Neutrophil (primary cell): ENCODE measurements at regions not wholly inside any gene's neighbourhood (a gene's known extent, or its start where the extent isn't known, plus 50 kb on each side); places are given as distances from the start of the nearest gene placed in this dataset.
"Not testable (repeated sequence)": the region's sequence is repeated elsewhere in the genome, so short reads cannot be mapped to it uniquely, and the experiment has no call there.

Experiments
- H3K27ac ChIP-seq: fragments of 200-600 bp; sonication (generic); 2 replicates; pipeline ENCODE4 v1.5.1; 2016; ENCODE audit warnings: mild to moderate bottlenecking, moderate library complexity
- H3K27me3 ChIP-seq: fragments of 200-600 bp; sonication (generic); 2 replicates; pipeline ENCODE4 v1.6.0; 2016; ENCODE audit warnings: mild to moderate bottlenecking
- H3K36me3 ChIP-seq: fragments of 200-600 bp; sonication (generic); 2 replicates; pipeline ENCODE4 v1.5.1; 2017
- H3K4me1 ChIP-seq, 2 experiments: fragments of 200-600 bp in 1 of 2; sonication (generic) in 1 of 2; 1 replicate in 1 of 2; 2 replicates in 1 of 2; pipeline versions ENCODE4 v1.5.1 to v1.6.1; 2013 to 2016; ENCODE audit warnings: low read depth in 1 of 2, low read length in 1 of 2, mild to moderate bottlenecking in 1 of 2, moderate library complexity in 1 of 2; ENCODE audit not compliant: control insufficient read depth in 1 of 2, insufficient read depth in 1 of 2
- H3K4me3 ChIP-seq, 2 experiments: fragments of 200-600 bp in 1 of 2; sonication (generic) in 1 of 2; 1 replicate in 1 of 2; 2 replicates in 1 of 2; pipeline ENCODE4 v1.5.1; 2013 to 2016; ENCODE audit warnings: low read depth in 1 of 2, low read length in 1 of 2, mild to moderate bottlenecking in 1 of 2, moderate library complexity in 1 of 2
- H3K9me3 ChIP-seq: fragments of 200-600 bp; sonication (generic); 2 replicates; pipeline ENCODE4 v1.5.1; 2016
- TF ChIP-seq, protein P1 (sequence below): fragments of 200-600 bp; sonication (generic); IDR thresholded peaks from 2 replicates; pipeline ENCODE4 v1.5.1; 2016; ENCODE audit warnings: antibody characterized with exemption

DNA sequence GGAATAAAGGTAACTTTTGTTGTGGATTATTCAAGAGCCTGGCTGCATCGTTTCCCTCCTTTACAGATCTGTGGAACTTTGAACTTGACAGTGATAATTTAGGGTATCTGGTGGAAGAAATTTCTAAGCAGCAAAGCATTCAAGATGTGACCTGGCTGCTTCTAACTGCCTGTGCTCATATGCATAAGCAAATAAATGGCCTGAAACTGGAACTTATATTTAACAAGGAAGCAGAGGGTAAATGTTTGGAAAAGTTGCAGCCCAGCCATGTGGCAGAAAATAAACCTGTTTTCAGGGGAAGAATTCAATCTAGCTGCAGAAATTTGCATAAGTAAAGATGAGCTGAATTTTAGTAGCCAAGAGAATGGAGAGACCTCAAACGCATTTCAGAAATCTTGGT, 173.5 kb downstream of the C6orf118 start:
- TF ChIP-seq, protein P1, sequence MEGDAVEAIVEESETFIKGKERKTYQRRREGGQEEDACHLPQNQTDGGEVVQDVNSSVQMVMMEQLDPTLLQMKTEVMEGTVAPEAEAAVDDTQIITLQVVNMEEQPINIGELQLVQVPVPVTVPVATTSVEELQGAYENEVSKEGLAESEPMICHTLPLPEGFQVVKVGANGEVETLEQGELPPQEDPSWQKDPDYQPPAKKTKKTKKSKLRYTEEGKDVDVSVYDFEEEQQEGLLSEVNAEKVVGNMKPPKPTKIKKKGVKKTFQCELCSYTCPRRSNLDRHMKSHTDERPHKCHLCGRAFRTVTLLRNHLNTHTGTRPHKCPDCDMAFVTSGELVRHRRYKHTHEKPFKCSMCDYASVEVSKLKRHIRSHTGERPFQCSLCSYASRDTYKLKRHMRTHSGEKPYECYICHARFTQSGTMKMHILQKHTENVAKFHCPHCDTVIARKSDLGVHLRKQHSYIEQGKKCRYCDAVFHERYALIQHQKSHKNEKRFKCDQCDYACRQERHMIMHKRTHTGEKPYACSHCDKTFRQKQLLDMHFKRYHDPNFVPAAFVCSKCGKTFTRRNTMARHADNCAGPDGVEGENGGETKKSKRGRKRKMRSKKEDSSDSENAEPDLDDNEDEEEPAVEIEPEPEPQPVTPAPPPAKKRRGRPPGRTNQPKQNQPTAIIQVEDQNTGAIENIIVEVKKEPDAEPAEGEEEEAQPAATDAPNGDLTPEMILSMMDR = no peak
- H3K9me3 ChIP-seq = no peaks in the 10 kb centered on the region
- no peaks in the 10 kb centered on the region for H3K27me3 ChIP-seq
- no peak overlapping the region for H3K27ac ChIP-seq
- H3K36me3 ChIP-seq = no peaks in the 10 kb centered on the region
- no peak overlapping the region for H3K4me3 ChIP-seq
- H3K4me1 ChIP-seq = no peaks in the 10 kb centered on the region

DNA sequence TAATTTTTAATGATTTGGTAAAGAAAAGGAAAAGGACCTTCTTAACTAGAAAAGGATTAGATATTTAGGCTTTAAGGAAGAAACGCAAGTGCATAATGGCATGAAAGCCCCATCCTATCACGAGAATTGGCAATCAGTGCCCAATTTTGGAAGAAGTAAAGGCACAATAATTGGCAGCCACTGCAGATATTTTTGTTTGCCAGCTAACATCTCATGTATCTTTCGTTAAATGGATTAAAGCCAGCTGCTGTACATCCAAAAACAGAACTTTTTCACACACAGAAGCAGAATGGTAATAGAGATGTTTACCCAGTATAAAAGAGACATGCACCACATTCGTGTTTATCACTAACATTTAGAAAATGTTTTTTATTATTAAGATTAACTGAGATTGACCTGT, 180.3 kb downstream of the C6orf118 start:
- no peaks in the 10 kb centered on the region for H3K27me3 ChIP-seq
- no peak overlapping the region for H3K4me3 ChIP-seq
- no peaks in the 10 kb centered on the region for H3K4me1 ChIP-seq
- no peaks in the 10 kb centered on the region for H3K36me3 ChIP-seq
- TF ChIP-seq, protein P1 = no peak
- no peaks in the 10 kb centered on the region for H3K9me3 ChIP-seq
- no peak overlapping the region for H3K27ac ChIP-seq

DNA sequence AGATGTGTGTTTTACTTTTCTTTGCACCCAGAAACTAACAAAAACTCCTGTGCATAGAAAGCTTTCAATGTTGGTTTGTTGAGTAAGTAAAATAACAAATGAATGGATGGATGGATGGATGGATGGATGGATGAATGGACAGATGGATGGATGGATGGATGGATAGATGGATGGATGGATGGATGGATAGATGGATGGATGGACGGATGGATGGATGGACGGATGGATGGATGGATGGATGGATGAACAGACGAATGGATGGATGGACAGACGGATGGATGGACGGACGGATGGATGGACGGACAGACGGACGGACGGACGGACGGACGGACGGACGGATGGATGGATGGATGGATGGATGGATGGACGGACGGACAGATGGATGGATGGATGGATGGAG, 181.7 kb downstream of the C6orf118 start:
- not testable (repeated sequence) for H3K9me3 ChIP-seq, H3K4me3 ChIP-seq, H3K4me1 ChIP-seq, H3K27ac ChIP-seq, H3K36me3 ChIP-seq, H3K27me3 ChIP-seq

DNA sequence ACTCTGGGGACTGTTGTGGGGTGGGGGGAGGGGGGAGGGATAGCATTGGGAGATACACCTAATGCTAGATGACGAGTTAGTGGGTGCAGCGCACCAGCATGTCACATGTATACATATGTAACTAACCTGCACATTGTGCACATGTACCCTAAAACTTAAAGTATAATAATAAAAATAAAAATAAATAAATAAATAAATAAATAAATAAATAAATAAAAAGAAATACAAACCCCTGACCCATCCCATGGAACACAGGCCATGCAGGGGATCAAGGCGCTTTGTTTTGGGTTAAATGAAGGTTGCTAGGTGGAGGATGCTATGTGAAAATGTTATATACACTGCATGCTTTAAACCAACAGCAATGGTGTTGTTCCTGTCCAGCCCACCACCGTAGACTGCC, 184.7 kb downstream of the C6orf118 start:
- H3K27ac ChIP-seq, H3K36me3 ChIP-seq, H3K9me3 ChIP-seq, H3K4me3 ChIP-seq, H3K27me3 ChIP-seq, H3K4me1 ChIP-seq: not testable (repeated sequence)

DNA sequence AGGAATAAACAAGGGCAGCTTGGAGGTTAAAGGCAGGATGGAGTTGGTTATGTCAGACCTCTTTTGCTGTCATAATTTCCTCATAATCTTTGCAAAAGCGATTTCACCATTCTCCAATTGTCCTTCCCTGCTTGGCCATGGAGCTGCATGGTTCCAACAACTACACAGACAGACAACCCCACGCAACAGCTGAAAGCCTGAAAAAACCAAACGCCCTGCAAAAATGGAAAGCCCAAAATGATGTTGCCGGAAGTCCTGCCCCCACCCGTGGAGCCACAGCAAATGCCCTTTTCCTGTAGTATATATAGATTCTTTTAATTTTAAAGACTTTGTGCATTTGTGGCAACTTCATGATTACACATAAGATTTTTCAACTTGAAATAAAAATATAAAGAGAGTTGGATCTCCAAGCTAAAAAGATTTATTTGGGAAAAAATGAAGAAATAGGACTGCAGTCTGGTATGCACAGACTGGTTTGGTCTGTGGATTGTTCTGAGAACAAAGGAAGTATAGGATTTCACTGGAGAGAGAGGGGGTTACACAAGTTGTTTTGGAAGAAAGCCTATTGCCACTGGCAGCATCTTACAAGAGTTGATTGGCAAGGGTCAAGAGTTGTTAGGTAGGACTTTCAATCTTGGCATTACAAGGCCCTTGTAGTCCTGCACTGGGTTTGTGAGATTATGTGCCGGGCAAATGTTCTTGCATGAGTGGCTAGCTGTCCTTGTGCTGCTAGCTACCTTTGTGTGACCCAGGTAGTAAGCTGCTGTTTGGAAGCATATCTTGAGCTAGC, 190.0 kb downstream of the C6orf118 start:
- Histone ChIP-seq H3K27ac (no peak overlapping the region), H3K4me1 (no peaks in the 10 kb centered on the region)

DNA sequence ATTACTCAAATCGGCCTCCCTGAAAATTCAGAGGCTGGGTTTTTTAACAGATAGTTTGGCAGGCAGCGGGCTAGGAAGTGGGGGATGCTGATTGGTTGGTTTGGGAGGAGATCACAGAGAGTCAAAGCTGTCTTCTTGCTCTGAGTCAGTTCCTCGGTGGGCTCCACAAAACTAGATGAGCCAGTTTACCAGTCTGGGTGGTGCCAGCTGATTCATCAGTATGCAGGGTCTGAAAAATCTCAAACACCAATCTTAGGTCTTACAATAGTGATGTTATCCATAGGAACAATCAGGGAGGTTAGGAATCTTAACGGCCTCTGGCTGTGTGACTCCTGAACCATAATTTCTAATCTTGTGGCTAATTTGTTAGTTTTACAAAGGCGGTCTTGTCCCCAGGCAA, 190.7 kb downstream of the C6orf118 start:
- TF ChIP-seq, protein P1 = no peak
- no peak overlapping the region for H3K4me3 ChIP-seq
- H3K9me3 ChIP-seq = peaks cover 4% of the 10 kb centered on the region
- no peaks in the 10 kb centered on the region for H3K36me3 ChIP-seq
- no peaks in the 10 kb centered on the region for H3K4me1 ChIP-seq
- no peaks in the 10 kb centered on the region for H3K27me3 ChIP-seq
- no peak overlapping the region for H3K27ac ChIP-seq

More for the DNA sequence above, 190.0 kb downstream of the C6orf118 start:
- H3K9me3 ChIP-seq = peaks cover 4% of the 10 kb centered on the region
- H3K27me3 ChIP-seq = no peaks in the 10 kb centered on the region
- H3K36me3 ChIP-seq = no peaks in the 10 kb centered on the region
- H3K4me3 ChIP-seq = no peak overlapping the region
- TF ChIP-seq, protein P1 = no peak
